NOMO-1 treated with DMSO at 0.1 percent for 48 hours (cell line): ENCODE measurements at regions not wholly inside any gene's neighbourhood (a gene's known extent, or its start where the extent isn't known, plus 50 kb on each side); places are given as distances from the start of the nearest gene placed in this dataset.
"Not testable (repeated sequence)": the region's sequence is repeated elsewhere in the genome, so short reads cannot be mapped to it uniquely, and the experiment has no call there.

Experiments used
- DNase-seq: peaks from one replicate; lab custom pipeline; 2025; ENCODE audit not compliant: unreplicated experiment; lab: John Stamatoyannopoulos, UW

DNA sequence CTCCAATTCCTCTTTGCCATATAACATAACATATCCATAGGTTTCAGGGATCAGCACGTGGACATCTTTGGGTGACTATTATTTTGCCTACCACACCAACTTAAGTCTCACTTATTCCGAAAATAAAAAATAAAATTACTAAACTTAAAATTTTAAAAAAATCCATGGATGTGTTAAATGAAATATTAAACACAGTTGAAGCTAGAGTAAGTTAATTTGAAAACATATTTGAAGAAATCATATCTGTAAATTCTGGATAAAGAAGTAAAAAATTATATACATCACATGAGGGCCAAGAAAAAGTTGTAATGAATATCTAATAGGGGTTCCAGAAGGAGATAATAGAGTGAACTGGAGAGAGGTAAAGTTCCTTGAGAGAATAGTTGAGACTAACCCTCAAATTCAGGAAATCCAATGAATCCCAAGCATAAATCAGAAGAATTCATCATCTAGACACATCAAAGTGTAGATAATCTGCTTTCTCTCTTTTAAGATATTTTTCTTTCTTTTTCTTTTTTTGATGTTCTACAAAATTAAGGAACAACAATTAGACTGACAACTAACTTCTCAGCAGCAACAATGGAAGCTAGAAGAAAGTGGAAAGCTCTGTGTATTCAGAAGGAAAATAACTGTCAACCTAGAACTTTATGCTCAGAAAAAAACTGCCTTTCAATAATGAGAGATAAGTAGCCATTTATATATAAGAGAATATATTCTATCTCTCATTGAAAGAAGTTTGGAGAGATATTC is 147.4 kb downstream of the ABHD5 start:
- DNase-seq: no peak

DNA sequence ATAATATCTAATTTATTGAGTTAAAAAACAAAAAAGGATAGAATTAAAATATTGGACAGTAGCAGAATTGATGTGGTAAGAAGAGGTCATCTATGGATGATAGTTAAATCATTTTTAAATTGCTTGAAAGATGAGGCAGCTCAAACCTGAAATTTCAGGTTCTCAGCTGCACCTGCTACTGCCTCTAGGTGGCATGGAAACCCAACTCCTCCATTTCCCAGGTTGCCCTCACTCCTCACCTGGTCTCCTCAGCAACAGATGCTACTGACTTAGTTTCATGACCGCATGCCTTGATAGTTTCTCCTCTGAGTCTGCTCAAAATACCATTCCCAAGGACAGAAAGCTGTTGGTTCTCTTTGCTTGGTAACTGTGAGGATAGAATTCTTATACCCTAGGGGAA is 148.1 kb downstream of the ABHD5 start:
- DNase-seq: no peak

DNA sequence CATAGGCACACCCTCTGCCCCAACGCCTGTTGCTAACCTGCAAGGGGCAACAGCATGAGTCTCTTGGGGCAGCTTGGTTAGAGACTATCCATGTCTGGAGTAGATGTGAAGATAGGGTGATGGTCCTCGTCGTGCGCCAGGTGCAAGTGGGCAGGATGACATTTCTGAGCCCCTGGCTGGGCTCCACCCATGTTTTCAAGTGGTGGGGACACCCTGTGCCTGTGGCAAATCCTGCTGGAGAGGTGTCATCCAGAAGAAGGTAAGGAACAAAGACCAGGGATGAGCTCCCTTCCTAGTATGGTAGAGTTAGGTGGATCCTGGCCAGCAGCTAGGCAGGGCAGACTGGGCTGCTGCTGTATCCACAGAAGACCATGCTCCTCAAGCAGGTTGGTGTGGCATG is 152.6 kb downstream of the ABHD5 start:
- no peak for DNase-seq

DNA sequence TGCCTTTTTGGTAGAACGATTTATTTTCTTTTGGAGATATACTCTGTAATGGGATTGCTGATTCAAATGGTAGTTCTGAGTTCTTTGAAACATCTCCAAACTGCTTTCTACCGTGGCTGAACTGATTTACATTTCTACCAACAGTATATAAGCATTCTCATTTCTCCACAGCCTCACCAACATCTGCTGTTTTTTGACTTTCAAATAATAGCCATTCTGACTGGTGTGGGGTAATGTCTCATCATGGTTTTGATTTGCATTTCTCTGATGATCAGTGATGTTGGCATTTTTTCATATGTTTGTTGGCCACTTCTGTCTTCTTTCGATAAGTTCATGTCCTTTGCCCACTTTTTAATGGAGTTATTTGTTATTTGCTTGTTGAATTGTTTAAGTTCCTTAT is 154.0 kb downstream of the ABHD5 start:
- no peak for DNase-seq

DNA sequence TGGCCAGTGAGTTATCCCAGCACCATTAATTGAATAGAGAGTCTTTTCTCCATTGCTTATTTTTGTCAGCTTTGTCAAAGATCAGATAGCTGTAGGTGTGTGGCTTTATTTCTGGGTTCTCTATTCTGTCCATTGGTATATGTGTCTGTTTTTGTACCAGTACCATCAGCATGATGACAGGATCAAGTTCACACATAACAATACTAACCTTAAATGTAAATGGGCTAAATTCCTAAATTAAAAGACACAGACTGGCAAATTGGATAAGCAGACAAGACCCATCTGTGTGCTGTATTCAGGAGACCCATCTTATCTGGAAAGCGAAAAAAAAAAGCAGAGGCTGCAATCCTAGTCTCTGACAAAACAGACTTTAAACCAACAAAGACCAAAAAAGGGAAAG is 154.8 kb downstream of the ABHD5 start:
- DNase-seq: not testable (repeated sequence)

DNA sequence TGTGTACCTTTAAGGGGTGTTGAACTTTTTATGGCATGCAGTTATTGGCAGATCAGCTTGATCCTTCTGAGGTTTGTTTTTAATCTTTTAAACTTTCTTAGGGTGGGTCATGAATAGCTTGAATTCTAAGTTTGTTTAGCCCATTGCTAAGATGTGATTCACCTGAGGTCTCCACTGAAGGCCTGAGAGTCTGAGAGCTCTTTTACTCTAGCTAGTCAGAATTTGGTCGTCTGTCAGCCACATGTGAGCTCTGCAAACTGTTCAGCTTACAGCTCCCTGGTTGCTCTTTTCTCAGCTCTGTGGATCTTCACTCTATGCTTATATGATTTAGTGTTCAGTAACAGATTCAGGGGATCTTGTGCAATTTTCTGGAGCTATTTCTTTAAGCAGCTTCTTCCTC is 161.3 kb downstream of the ABHD5 start:
- DNase-seq: no peak

DNA sequence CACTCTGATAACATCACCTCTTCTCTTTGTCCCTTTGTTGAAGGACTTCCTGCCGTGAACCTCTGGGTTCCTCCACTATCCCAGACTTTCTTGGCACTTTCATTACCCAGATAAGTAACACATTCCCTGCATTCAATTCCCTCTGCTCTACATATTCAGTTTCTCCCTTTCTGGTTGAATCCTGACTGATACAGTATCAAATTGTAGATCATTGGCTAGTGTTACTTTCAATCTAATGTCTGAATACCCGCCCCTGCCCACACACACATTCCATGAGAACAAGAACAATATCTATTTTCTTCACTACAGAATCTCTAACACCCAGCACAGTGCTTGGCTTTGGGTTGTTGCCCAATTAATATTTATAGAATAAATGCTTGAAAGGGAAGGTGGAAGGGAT is 163.5 kb downstream of the ABHD5 start:
- DNase-seq: no peak

DNA sequence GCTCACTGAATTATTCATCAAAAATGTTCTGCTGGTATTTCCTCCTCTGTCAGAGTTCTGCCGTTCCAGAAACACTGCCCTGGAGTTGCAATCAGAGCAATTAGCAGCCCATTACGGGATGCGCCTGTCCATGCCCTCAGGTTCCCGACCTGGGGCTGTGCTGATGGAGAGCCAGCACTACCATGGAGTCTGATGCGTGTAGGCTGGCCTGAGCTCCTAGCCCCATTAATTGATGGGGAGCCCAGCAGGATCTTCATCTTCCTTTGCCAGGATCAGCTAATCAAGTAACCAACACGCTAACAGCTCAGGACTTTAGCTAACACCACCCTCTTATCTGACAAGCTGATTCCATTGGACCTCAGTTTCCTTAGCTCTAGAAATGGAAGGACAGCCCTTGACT is 164.2 kb downstream of the ABHD5 start:
- no peak for DNase-seq

DNA sequence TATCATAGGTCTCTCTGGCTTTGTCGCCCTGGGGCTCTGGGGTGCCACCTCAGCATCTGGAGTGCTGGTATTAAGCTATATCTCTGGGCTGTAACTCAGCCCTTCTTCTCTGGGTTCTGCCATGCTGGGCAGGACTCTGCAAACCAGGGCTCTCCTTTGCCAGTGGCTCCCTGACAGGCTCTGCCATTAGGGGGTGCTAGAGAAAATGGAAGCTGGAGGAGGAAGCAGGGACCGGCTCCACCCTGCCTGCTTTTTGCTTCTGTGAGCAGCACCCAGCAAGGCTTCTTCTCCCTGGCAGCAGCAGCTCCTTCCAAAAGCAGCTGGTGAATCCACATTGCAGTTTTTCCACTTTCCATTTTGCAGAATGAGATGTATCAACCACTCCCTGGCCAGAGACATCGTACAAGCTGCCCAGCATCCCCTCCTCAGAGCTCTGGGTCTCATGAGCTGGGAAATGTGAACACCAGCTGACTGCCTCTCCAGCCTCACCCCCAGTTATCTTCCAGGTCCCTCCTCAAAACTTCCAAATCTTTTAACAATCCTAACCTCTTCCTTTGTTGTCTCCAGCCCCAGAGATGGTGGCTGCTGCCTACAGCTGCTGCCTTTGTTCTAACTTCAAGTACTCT is 165.0 kb downstream of the ABHD5 start:
- peak; percentile 65 for DNase-seq

DNA sequence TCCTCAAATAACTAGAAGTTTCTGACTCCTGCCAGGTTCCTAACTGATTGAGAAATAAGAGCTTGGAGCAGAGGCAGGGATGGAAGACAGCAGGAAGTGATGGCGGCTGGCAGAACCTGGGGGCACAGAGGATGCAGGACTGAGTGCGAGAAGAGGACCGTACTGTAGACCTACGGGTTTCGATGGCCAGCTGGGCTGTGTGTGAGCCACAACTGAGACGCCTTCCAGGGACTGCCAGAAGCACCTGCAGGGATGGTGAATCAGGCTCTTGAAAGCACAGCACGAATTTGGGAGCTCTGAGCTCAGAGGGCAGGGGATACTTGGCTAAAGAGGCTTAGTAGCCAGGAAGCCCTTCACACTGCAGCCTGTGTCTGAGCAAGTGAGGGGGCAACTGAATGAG is 165.6 kb downstream of the ABHD5 start:
- no peak for DNase-seq

DNA sequence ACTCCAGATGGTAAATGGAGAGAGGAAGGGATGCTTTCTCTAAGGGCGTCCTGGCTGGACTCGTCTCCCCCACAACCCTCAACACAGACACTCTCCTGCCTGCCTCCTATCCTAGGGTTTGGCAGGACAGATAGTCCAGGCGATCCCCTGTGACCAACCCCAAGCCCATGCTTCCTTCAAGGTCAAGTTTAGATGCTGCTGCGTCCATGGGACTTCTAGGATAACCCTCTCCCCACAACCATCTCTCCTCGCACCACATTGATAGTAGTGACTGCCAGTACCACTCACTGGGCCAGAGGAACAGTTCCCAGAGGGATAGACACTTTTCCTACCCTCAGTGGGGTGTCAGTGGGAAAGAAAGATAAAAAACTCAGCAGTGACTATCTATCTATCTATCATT is 166.0 kb downstream of the ABHD5 start:
- no peak for DNase-seq

DNA sequence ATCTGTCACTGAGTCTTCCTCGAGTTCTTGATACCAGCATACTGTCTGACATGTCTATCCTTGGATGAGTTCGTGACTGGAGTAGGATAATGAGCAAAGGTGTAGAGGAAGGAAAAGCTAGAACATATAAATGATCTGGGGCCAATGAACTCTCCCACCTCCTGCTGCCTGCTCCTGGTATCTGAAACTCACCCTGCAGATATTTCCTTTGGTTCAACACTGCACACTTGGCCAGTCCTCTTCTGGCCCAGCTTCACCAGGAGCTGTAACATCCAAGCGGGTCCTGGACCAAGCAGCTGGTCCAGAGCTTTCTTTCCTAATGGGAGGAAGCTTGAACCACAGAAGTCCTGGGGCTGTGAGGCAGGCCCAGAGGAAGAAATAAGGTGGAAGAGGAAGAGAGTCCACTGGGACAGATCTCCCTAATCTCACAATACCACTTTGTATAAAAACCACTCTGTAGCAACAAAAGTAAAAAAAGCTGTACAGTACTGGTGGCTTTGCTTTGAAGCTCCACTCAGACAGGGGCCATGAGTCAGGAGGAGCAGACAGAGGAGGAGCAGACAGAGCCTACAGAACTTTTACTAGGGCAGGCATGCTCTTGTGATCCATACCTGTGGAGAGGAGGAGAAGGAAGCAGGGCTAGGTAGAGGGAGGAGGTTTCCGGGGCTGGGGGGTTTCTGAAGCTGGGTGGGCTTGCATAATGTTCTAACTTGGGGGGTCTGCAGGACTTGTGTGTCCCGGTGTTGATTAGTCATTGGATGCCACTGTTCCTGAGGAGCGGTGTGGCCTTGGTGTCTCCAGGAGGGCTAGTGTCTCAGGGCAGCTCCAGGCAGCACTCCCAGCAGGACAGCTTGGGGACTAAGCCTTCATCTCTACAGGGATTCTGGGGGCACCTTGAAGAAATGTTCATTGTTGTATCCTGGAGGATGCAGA is 166.9 kb downstream of the ABHD5 start:
- DNase-seq: no peak

DNA sequence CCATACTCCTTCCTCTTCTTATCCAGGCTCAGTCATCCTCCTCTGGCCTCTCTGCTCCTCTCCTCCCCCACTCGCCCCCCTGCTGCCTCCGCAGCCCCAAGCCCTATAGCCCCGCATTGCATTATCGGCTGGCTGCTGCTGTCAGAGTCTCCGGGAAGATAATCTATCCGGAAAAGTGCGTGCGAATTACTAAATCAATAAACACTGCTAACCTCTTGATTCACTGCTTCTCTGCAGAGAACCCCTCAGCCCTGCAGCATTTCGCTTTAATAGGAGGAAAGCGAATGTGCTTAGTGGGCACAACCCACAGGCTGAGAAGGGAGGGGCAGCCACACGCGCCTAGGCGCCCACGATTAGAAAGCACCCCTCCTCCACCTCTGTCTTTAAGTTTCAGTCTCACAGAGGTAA is 167.6 kb downstream of the ABHD5 start:
- DNase-seq: no peak

DNA sequence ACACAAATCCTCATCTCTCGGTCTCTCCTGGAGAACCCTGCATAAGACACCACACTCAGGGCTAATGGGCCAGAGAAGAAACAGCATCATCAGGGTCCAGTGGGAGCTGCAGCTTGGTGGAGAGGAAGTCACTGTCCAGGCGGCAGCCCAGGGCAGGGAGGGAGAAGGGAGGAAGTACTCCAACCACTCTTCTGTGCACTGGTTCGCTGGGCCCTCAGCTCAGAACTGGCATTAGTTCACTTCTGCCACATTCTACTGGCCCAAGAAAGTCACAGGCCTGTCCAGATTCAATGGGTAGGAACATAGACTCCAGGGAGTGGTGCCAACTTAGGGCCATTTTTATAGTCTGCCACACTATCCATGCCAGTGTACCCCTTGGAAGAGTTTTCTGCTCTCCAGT is 169.0 kb downstream of the ABHD5 start:
- DNase-seq: no peak

DNA sequence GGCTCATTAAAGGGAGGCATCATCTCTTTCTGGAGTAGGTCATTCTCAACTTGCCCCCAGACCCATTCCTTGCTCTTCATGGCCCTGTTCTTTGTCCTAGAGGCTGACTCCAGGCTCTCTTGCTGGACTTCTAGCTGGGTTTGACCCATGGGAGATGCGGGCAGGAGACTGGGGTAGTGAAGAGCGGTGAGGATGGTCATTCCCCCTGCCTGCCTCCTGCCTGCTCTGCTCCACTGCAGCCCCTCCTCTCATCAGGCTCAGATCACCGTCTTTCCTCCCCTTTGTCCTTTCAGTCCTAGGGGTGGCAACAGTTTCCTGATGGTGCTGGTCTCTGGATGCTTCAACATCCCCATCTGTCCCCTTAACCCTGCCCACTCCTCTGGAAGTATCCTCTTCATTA is 170.9 kb downstream of the ABHD5 start:
- no peak for DNase-seq

DNA sequence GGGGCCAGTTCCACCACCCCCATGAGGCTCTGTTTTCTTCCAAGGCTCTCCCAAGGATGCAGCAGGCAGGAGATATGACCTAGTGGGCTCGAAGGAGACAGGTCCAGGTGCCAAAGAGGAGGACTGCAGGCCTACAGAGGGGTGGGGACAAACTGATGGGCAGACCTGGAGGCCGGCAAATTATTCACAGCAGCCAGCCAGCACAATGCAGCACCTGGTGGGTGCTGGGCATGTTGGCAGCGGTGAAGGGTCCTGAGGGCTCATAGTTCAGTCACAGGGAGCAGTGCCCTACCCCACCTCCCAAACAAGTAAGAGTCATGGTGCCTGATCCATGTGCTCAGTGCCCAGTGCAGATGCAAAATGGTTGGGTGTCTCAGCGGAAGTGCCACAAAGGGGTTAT is 171.7 kb downstream of the ABHD5 start:
- DNase-seq: no peak

DNA sequence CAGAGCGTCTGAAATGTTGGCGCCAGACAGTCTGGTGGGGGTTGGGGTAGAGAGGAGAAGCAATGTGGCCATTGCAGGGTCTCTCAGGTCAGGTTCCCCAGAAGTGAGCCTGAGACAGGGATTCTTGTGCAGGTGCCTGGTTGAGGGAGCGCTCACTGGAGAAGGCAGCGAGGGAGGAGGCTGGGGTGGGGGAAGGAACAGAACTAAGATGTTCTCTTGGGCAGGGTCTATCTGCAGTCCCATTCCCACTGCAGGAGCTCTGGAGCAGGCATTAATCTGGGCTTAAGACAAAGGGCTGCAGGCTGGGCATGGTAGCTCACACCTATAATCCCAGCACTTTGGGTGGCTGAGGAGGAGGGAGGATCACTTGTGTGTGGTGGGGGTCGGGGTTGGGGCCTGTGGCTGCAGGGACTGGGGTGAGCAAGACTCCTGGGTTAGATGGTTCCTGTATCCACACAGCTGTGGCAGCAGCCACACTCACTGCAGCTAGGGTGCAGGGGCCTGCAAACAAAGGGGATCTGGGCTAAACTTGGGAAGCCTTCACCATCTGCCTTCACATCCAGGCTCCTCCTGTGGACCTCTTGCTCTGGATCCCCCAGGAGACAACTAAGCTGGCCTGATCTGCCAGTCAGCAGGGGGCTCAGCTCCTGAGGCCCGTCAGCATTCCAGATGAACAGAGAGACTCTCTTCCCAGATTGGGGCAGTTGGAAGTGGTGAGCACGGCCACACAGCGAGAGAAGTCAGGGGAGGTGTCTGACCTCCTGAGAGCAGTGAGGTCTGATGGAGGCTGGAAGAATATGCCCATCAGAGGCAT is 172.5 kb downstream of the ABHD5 start:
- no peak for DNase-seq

DNA sequence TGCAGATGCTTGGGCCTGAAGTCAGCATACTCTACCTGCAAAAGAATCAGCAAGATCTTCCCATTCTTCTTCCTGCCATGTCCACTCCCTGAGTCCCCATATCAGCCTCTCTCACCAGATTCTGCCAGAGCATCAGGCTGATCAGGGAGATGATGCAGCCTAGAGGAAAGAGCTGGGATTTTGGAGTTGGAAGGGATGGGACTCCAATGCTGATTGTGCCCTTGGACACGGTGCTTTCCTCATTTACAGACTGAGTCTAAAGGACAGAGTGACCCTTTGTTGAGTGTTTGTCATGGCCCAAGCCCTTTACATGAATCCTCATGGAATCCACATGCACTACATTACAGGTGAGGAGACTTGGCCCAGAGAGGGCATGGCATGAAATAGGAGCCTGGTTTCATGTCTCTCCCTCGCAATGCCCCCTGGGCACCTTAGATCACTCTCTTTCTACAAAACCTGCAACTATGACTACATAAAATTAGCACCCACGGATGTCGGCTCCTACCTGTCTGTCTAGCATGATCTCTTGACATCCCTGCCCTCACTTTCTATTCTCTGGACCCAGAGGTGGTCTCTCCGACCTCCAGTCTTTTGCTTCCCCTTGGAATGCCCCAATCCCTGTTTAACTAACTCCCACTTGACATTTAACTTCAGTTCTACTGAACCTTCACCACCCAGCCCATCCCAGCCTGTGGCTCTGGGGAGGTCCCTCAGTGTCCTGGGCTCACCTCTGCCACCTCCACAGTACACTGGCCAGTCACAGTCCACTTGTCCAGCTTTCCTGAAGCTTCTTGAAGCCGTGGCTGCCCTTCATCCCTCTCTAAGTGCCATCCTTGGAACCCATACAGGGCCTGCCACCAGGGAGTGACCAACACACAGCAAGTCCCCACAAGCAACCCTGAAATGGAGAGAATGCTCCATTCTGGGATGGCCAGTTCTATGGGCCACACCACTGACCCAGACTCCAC is 173.5 kb downstream of the ABHD5 start:
- no peak for DNase-seq

DNA sequence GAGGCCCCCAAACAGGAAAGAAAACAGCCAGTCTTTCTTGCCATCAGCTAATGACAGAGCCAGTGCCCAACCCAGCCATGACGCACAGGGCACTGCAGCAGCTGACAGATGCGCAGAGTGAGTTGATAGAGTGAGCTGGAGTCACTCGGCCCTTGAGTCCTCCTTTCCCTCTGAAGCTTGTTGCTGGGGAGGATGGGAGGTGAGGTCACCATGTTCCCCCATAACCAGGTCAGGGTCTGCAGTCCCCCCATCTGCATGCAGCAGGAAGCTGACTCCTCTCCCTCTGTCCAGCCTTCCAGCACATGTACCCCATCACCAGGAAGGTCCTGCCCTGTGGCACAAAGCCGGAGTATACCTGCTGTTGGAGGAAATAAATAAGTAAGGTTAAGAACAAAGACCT is 174.6 kb downstream of the ABHD5 start:
- DNase-seq: no peak
